WTC11 (cell line): ENCODE measurements at regions not wholly inside any gene's neighbourhood (a gene's known extent, or its start where the extent isn't known, plus 50 kb on each side); places are given as distances from the start of the nearest gene placed in this dataset.

Experiments
- CREM ChIP-seq: sonication (generic); formaldehyde crosslinking; IDR thresholded peaks from 2 replicates; pipeline ENCODE4 v1.8.1; 2022; ENCODE audit warnings: mild to moderate bottlenecking, missing genetic modification reagents, moderate library complexity
- FOXJ3 ChIP-seq: sonication (generic); formaldehyde crosslinking; IDR thresholded peaks from 2 replicates; pipeline ENCODE4 v1.9.0; 2021; ENCODE audit warnings: missing genetic modification reagents, mild to moderate bottlenecking, borderline replicate concordance
- GABPB1 ChIP-seq: sonication (generic); formaldehyde crosslinking; IDR thresholded peaks from 2 replicates; pipeline ENCODE4 v1.8.1; 2023; ENCODE audit warnings: mild to moderate bottlenecking, missing genetic modification reagents
- PRRX2 ChIP-seq: fragments of 250-450 bp; sonication (Bioruptor Pico); IDR thresholded peaks from 2 replicates; pipeline ENCODE4 v1.8.0; 2021; ENCODE audit warnings: mild to moderate bottlenecking
- SP1 ChIP-seq: sonication (generic); formaldehyde crosslinking; conservative IDR thresholded peaks from 2 replicates; pipeline ENCODE4 v1.8.1; 2022; ENCODE audit warnings: missing genetic modification reagents
- ZNF416 ChIP-seq: fragments of 250-450 bp; sonication (Bioruptor Pico); IDR thresholded peaks from 2 replicates; pipeline ENCODE4 v1.9.0; 2021; ENCODE audit warnings: mild to moderate bottlenecking, inconsistent platforms
- TF ChIP-seq, protein P1 (sequence below): sonication (generic); formaldehyde crosslinking; IDR thresholded peaks from 2 replicates; pipeline ENCODE4 v1.8.0; 2022; ENCODE audit warnings: missing genetic modification reagents
- TF ChIP-seq, protein P2 (sequence below): fragments of 200-600 bp; IDR thresholded peaks from 2 replicates; pipeline ENCODE4 v1.8.0; 2022; ENCODE audit warnings: antibody characterized with exemption
- TF ChIP-seq, protein P3 (sequence below): sonication (generic); formaldehyde crosslinking; IDR thresholded peaks from 2 replicates; pipeline ENCODE4 v1.8.1; 2023; ENCODE audit warnings: mild to moderate bottlenecking, missing genetic modification reagents, moderate library complexity
- TF ChIP-seq, protein P4 (sequence below): sonication (generic); formaldehyde crosslinking; IDR thresholded peaks from 2 replicates; pipeline ENCODE4 v1.8.1; 2022; ENCODE audit warnings: low read depth, missing genetic modification reagents, borderline replicate concordance

DNA sequence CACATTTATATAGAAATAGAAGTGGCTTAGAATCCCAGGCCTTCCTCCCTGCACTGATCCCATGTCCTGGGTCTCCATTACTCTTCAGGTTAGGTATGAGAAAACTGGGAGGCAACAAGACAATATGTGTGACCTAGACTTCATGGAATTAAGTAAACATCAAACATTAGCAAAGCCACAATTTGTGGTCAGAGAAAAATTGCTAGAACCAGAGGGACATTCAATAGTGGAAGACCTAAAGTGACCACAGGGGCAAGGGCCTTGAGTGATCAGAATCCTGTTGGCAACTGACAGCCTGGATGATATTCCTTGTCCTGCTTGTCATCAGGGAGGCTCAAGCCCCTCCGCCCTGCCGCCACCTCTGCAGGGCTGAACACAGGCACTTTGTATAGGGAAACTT, 322.8 kb upstream of the CTNNB1 start:
- no peak for TF ChIP-seq PRRX2 (CRISPR knock-in tag)
- TF ChIP-seq, protein P1, sequence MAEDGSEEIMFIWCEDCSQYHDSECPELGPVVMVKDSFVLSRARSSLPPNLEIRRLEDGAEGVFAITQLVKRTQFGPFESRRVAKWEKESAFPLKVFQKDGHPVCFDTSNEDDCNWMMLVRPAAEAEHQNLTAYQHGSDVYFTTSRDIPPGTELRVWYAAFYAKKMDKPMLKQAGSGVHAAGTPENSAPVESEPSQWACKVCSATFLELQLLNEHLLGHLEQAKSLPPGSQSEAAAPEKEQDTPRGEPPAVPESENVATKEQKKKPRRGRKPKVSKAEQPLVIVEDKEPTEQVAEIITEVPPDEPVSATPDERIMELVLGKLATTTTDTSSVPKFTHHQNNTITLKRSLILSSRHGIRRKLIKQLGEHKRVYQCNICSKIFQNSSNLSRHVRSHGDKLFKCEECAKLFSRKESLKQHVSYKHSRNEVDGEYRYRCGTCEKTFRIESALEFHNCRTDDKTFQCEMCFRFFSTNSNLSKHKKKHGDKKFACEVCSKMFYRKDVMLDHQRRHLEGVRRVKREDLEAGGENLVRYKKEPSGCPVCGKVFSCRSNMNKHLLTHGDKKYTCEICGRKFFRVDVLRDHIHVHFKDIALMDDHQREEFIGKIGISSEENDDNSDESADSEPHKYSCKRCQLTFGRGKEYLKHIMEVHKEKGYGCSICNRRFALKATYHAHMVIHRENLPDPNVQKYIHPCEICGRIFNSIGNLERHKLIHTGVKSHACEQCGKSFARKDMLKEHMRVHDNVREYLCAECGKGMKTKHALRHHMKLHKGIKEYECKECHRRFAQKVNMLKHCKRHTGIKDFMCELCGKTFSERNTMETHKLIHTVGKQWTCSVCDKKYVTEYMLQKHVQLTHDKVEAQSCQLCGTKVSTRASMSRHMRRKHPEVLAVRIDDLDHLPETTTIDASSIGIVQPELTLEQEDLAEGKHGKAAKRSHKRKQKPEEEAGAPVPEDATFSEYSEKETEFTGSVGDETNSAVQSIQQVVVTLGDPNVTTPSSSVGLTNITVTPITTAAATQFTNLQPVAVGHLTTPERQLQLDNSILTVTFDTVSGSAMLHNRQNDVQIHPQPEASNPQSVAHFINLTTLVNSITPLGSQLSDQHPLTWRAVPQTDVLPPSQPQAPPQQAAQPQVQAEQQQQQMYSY (CRISPR knock-in tag): no peak
- TF ChIP-seq GABPB1 (CRISPR knock-in tag): no peak
- TF ChIP-seq, protein P2, sequence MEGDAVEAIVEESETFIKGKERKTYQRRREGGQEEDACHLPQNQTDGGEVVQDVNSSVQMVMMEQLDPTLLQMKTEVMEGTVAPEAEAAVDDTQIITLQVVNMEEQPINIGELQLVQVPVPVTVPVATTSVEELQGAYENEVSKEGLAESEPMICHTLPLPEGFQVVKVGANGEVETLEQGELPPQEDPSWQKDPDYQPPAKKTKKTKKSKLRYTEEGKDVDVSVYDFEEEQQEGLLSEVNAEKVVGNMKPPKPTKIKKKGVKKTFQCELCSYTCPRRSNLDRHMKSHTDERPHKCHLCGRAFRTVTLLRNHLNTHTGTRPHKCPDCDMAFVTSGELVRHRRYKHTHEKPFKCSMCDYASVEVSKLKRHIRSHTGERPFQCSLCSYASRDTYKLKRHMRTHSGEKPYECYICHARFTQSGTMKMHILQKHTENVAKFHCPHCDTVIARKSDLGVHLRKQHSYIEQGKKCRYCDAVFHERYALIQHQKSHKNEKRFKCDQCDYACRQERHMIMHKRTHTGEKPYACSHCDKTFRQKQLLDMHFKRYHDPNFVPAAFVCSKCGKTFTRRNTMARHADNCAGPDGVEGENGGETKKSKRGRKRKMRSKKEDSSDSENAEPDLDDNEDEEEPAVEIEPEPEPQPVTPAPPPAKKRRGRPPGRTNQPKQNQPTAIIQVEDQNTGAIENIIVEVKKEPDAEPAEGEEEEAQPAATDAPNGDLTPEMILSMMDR: no peak
- TF ChIP-seq, protein P3, sequence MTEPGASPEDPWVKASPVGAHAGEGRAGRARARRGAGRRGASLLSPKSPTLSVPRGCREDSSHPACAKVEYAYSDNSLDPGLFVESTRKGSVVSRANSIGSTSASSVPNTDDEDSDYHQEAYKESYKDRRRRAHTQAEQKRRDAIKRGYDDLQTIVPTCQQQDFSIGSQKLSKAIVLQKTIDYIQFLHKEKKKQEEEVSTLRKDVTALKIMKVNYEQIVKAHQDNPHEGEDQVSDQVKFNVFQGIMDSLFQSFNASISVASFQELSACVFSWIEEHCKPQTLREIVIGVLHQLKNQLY (CRISPR knock-in tag): no peak
- no peak for TF ChIP-seq CREM
- TF ChIP-seq SP1 (CRISPR knock-in tag): no peak
- TF ChIP-seq, protein P4, sequence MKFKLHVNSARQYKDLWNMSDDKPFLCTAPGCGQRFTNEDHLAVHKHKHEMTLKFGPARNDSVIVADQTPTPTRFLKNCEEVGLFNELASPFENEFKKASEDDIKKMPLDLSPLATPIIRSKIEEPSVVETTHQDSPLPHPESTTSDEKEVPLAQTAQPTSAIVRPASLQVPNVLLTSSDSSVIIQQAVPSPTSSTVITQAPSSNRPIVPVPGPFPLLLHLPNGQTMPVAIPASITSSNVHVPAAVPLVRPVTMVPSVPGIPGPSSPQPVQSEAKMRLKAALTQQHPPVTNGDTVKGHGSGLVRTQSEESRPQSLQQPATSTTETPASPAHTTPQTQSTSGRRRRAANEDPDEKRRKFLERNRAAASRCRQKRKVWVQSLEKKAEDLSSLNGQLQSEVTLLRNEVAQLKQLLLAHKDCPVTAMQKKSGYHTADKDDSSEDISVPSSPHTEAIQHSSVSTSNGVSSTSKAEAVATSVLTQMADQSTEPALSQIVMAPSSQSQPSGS (CRISPR knock-in tag): no peak
- no peak for TF ChIP-seq FOXJ3 (CRISPR knock-in tag)
- no peak for TF ChIP-seq ZNF416 (CRISPR knock-in tag)
